ENCODE measurements at regions not wholly inside any gene's neighbourhood (a gene's known extent, or its start where the extent isn't known, plus 50 kb on each side); places are given as distances from the start of the nearest gene placed in this dataset.

GRCh38 chr2:213202011-213202410 lies 50.6 kb upstream of the IKZF2 start:
- ATAC-seq (replicated peaks) = no peak
- H3K4me3 Mint-ChIP-seq = no peak overlapping the region
- no peak overlapping the region for H3K27ac Mint-ChIP-seq
- H3K27me3 Mint-ChIP-seq = no peaks in the 10 kb centered on the region
- H3K9me3 Mint-ChIP-seq = peaks cover 2 to 10% of the 10 kb centered on the region in 2 donors
- H3K36me3 Mint-ChIP-seq (ENCODE audit: insufficient read depth) = no peaks in the 10 kb centered on the region
- DNase-seq = no peak
- no peaks in the 10 kb centered on the region for H3K4me1 Mint-ChIP-seq (ENCODE audit: low read depth in 2 of 2)

DNA sequence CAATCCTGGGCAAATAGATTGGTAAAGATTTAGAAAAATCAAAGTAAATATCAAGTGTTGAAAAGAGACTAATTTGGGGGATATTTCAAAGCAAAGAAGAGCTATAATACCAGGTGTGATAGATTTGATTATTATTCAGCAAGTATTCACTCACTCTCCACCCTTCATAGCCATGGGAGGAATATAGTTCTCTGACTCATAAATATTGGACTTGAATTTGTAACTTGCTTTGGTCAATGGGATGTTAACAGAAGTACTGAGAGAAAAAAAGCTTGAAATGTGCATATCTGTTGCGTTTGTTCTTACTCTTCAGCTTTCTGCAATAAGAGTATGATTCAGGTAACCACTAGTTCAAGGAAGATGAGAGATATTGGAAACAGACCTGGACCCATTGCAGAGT lies 54.5 kb upstream of the IKZF2 start:
- no peak for ATAC-seq (replicated peaks)
- H3K27ac Mint-ChIP-seq = no peak overlapping the region
- no peaks in the 10 kb centered on the region for H3K9me3 Mint-ChIP-seq
- no peak for DNase-seq
- no peaks in the 10 kb centered on the region for H3K36me3 Mint-ChIP-seq (ENCODE audit: insufficient read depth)
- H3K27me3 Mint-ChIP-seq = no peaks in the 10 kb centered on the region
- no peaks in the 10 kb centered on the region for H3K4me1 Mint-ChIP-seq (ENCODE audit: low read depth in 2 of 2)
- no peak overlapping the region for H3K4me3 Mint-ChIP-seq

GRCh38 chr2:213213186-213213585 lies 61.8 kb upstream of the IKZF2 start:
- Mint-ChIP-seq H3K27ac (no peak overlapping the region), H3K36me3 (ENCODE audit: insufficient read depth) (no peaks in the 10 kb centered on the region), H3K4me1 (ENCODE audit: low read depth in 2 of 2) (no peaks in the 10 kb centered on the region), H3K4me3 (no peak overlapping the region), H3K9me3 (no peaks in the 10 kb centered on the region), H3K27me3 (peaks cover 0 to 9% of the 10 kb centered on the region in 2 donors)
- DNase-seq (no peak), ATAC-seq (replicated peaks) (no peak)

DNA sequence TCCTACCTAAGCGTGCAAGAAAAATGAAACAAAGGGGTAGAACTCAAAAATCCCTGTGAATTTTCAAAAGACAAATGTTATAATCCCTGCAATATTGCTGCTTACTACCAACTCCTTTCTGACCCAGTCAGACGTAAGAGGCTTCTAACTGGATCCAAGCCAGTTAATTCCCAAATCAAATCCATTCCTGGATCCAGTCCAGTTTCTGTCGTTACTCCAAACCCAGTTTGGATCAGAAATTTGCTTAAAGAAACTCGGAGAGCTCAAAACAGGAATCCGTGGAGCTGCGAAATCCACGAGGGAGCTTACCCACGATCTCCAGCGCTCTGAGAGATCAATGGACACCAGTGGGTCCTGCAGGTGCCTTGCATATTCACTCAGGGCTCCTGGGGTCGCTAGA lies 62.8 kb upstream of the IKZF2 start:
- peaks cover 0 to 9% of the 10 kb centered on the region in 2 donors for H3K27me3 Mint-ChIP-seq
- H3K27ac Mint-ChIP-seq = no peak overlapping the region
- H3K4me3 Mint-ChIP-seq = no peak overlapping the region
- no peak for DNase-seq
- ATAC-seq (replicated peaks) = no peak
- H3K4me1 Mint-ChIP-seq (ENCODE audit: low read depth in 2 of 2) = no peaks in the 10 kb centered on the region
- no peaks in the 10 kb centered on the region for H3K36me3 Mint-ChIP-seq (ENCODE audit: insufficient read depth)
- H3K9me3 Mint-ChIP-seq = no peaks in the 10 kb centered on the region

- H3K27me3 Mint-ChIP-seq = peaks cover 0 to 9% of the 10 kb centered on the region in 2 donors
- no peak for ATAC-seq (replicated peaks)
Observed at GRCh38 chr2:213216461-213216860, 65.0 kb upstream of the IKZF2 start.

DNA sequence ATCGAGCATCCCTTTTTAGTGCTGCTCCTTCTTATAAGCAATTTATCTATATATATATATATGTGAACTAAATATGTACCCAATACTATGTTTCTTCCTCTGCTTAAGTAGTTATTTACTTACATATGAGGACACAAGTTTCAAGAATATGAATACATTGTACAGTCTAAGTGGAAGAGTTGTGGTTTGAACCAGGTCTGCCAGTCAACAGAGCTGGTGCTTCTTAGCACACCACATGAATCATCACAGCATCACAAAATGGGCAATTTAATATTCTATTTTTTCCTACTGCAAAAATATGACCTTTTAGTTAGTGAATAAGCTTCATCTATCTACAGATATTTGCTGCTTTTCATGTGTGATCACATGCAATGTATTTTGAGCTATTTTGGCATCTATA lies 64.4 kb upstream of the SPAG16 start:
- Mint-ChIP-seq H3K9me3 (no peaks in the 10 kb centered on the region), H3K4me1 (ENCODE audit: low read depth in 2 of 2) (no peaks in the 10 kb centered on the region), H3K36me3 (ENCODE audit: insufficient read depth) (no peaks in the 10 kb centered on the region), H3K27ac (no peak overlapping the region), H3K4me3 (no peak overlapping the region), H3K27me3 (no peaks in the 10 kb centered on the region)
- DNase-seq (no peak), ATAC-seq (replicated peaks) (no peak)

More at GRCh38 chr2:213216461-213216860, 65.0 kb upstream of the IKZF2 start:
- Mint-ChIP-seq H3K9me3 (no peaks in the 10 kb centered on the region), H3K4me1 (ENCODE audit: low read depth in 2 of 2) (no peaks in the 10 kb centered on the region), H3K36me3 (ENCODE audit: insufficient read depth) (no peaks in the 10 kb centered on the region), H3K27ac (no peak overlapping the region), H3K4me3 (no peak overlapping the region)
- DNase-seq = no peak

- Mint-ChIP-seq H3K27ac (no peak overlapping the region), H3K36me3 (ENCODE audit: insufficient read depth) (no peaks in the 10 kb centered on the region), H3K9me3 (no peaks in the 10 kb centered on the region), H3K27me3 (no peaks in the 10 kb centered on the region), H3K4me3 (no peak overlapping the region), H3K4me1 (ENCODE audit: low read depth in 2 of 2) (peaks cover 3 to 4% of the 10 kb centered on the region in 2 donors)
- ATAC-seq (replicated peaks) = no peak
- no peak for DNase-seq
Observed at GRCh38 chr2:213220967-213221603, 63.2 kb upstream of the SPAG16 start.

GRCh38 chr2:213221957-213222356 lies 62.3 kb upstream of the SPAG16 start:
- Mint-ChIP-seq H3K9me3 (no peaks in the 10 kb centered on the region), H3K27me3 (no peaks in the 10 kb centered on the region), H3K4me3 (no peak overlapping the region)

GRCh38 chr2:213224366-213224765 lies 59.9 kb upstream of the SPAG16 start:
- Mint-ChIP-seq H3K9me3 (no peaks in the 10 kb centered on the region), H3K36me3 (ENCODE audit: insufficient read depth) (no peaks in the 10 kb centered on the region), H3K4me1 (ENCODE audit: low read depth in 2 of 2) (peaks cover 3 to 4% of the 10 kb centered on the region in 2 donors), H3K27ac (no peak overlapping the region), H3K27me3 (no peaks in the 10 kb centered on the region), H3K4me3 (no peak overlapping the region)
- DNase-seq = no peak
- no peak for ATAC-seq (replicated peaks)

More at GRCh38 chr2:213221957-213222356, 62.3 kb upstream of the SPAG16 start:
- ATAC-seq (replicated peaks) (no peak), DNase-seq (no peak)
- peaks cover 3 to 4% of the 10 kb centered on the region in 2 donors for H3K4me1 Mint-ChIP-seq (ENCODE audit: low read depth in 2 of 2)
- H3K27ac Mint-ChIP-seq = no peak overlapping the region
- H3K36me3 Mint-ChIP-seq (ENCODE audit: insufficient read depth) = no peaks in the 10 kb centered on the region

- Mint-ChIP-seq H3K27me3 (no peaks in the 10 kb centered on the region), H3K27ac (no peak overlapping the region), H3K4me1 (ENCODE audit: low read depth in 2 of 2) (peaks cover 3 to 7% of the 10 kb centered on the region in 2 donors), H3K36me3 (ENCODE audit: insufficient read depth) (no peaks in the 10 kb centered on the region), H3K4me3 (peak overlapping the region in 1 of 2 donors; percentile 2), H3K9me3 (no peaks in the 10 kb centered on the region)
- no peak for DNase-seq
- no peak for ATAC-seq (replicated peaks)
Observed at GRCh38 chr2:213225866-213226265, 58.4 kb upstream of the SPAG16 start.

- H3K9me3 Mint-ChIP-seq = no peaks in the 10 kb centered on the region
- no peak overlapping the region for H3K27ac Mint-ChIP-seq
- peaks cover 0 to under 1% of the 10 kb centered on the region in 2 donors for H3K27me3 Mint-ChIP-seq
- no peak for DNase-seq
- no peak for ATAC-seq (replicated peaks)
- H3K4me1 Mint-ChIP-seq (ENCODE audit: low read depth in 2 of 2) = peaks cover 3 to 7% of the 10 kb centered on the region in 2 donors
- H3K4me3 Mint-ChIP-seq = no peak overlapping the region
- H3K36me3 Mint-ChIP-seq (ENCODE audit: insufficient read depth) = no peaks in the 10 kb centered on the region
Observed at GRCh38 chr2:213227458-213227857, 56.8 kb upstream of the SPAG16 start.

- H3K4me1 Mint-ChIP-seq (ENCODE audit: low read depth in 2 of 2) = peaks cover 11 to 16% of the 10 kb centered on the region in 2 donors
- H3K36me3 Mint-ChIP-seq (ENCODE audit: insufficient read depth) = no peaks in the 10 kb centered on the region
Observed at GRCh38 chr2:213228638-213229037, 55.6 kb upstream of the SPAG16 start.

DNA sequence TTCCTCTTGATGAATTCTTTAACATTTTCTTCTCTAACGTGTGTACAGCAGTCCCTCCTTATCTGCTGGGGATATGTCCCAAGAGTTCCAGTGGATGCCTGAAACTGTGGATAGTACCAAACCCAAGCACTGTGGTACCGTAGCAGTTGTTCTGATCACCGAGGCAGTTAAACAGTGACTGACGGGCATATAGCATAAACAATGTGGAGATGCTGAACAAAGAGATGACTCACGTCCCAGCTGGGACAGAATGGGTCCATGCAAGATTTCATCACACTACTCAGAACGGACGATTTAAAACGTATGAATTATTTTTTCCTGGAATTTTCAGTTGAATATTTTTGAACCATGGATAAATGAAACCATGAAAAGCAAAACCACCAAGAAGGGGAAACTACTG lies 54.5 kb upstream of the SPAG16 start:
- H3K9me3 Mint-ChIP-seq = no peaks in the 10 kb centered on the region
- H3K36me3 Mint-ChIP-seq (ENCODE audit: insufficient read depth) = no peaks in the 10 kb centered on the region
- H3K4me3 Mint-ChIP-seq = peak overlapping the region in 1 of 2 donors; percentile 43
- peaks cover 0 to 16% of the 10 kb centered on the region in 2 donors for H3K27me3 Mint-ChIP-seq
- peaks cover 14 to 26% of the 10 kb centered on the region in 2 donors for H3K4me1 Mint-ChIP-seq (ENCODE audit: low read depth in 2 of 2)
- ATAC-seq (replicated peaks) (no peak), DNase-seq (no peak)
- peak overlapping the region in 1 of 2 donors; percentile 38 for H3K27ac Mint-ChIP-seq

More at GRCh38 chr2:213228638-213229037, 55.6 kb upstream of the SPAG16 start:
- DNase-seq (no peak), ATAC-seq (replicated peaks) (no peak)
- no peaks in the 10 kb centered on the region for H3K9me3 Mint-ChIP-seq
- no peak overlapping the region for H3K27ac Mint-ChIP-seq
- H3K27me3 Mint-ChIP-seq = peaks cover 0 to 11% of the 10 kb centered on the region in 2 donors
- H3K4me3 Mint-ChIP-seq = no peak overlapping the region

DNA sequence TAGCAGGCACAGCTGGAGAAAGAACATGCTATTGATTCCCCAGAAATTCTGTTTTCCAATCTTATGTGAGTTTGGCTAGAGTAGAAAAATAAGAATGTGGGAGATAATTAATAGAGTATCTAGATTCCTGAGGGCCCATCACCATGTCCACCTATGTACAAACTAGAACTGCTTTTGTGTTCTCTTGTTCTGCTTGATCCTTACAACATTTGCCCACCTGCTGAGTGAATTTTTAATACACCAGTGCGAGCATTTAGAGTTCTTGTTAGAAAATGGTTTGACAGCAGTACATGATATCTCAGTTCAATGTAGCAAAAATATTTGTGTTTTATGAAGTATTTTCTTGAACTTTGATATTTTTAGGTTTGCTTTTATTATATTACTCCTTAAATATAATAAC lies 52.3 kb upstream of the SPAG16 start:
- Mint-ChIP-seq H3K27me3 (peaks cover 0 to 20% of the 10 kb centered on the region in 2 donors), H3K4me3 (no peak overlapping the region), H3K9me3 (no peaks in the 10 kb centered on the region), H3K4me1 (ENCODE audit: low read depth in 2 of 2) (peaks cover 14 to 30% of the 10 kb centered on the region in 2 donors), H3K36me3 (ENCODE audit: insufficient read depth) (no peaks in the 10 kb centered on the region), H3K27ac (peak overlapping the region in 1 of 2 donors; percentile 94)
- DNase-seq (no peak), ATAC-seq (replicated peaks) (no peak)

Data from effector memory CD8-positive, alpha-beta T cell (primary cell).